WTC11 (cell line): ENCODE measurements at regions not wholly inside any gene's neighbourhood (a gene's known extent, or its start where the extent isn't known, plus 50 kb on each side); places are given as distances from the start of the nearest gene placed in this dataset.

ENCODE experiments used
- ATAC-seq: fragments of 200-7000 bp; cut with Tn5 transposase; 2 replicates; pipeline ENCODE4 v1.10.0; 2021; ENCODE audit warnings: mild to moderate bottlenecking, moderate library complexity
- CTCF ChIA-PET: fragments of 300-600 bp; sonication (Branson Sonifier 250); formaldehyde crosslinking; loops from one replicate; lab custom pipeline; 2021; ENCODE audit warnings: antibody characterized with exemption; lab: Charles Lee
- POLR2A ChIA-PET: fragments of 350-600 bp; sonication (Branson Sonifier 250); formaldehyde crosslinking; loops from one replicate; lab custom pipeline; 2021; ENCODE audit warnings: antibody characterized with exemption; lab: Charles Lee
- DNase-seq: peaks from one replicate; pipeline ENCODE4 v3.0.0; 2021; ENCODE audit warnings: low spot score
- H3K27ac Mint-ChIP-seq: 2 replicates; pipeline ENCODE4 v1.8.0; 2021; ENCODE audit warnings: mixed read lengths
- H3K27me3 Mint-ChIP-seq: 2 replicates; pipeline ENCODE4 v1.8.0; 2021; ENCODE audit warnings: low read depth, mild to moderate bottlenecking, moderate library complexity, mixed read lengths
- H3K36me3 Mint-ChIP-seq: 2 replicates; pipeline ENCODE4 v1.8.0; 2021; ENCODE audit warnings: mixed read lengths
- H3K4me1 Mint-ChIP-seq: 2 replicates; pipeline ENCODE4 v1.8.0; 2022; ENCODE audit warnings: mixed read lengths
- H3K4me3 Mint-ChIP-seq: 2 replicates; pipeline ENCODE4 v1.8.0; 2021; ENCODE audit warnings: mild to moderate bottlenecking, moderate library complexity, mixed read lengths
- H3K9me3 Mint-ChIP-seq: 2 replicates; pipeline ENCODE4 v1.8.0; 2021; ENCODE audit warnings: mixed read lengths
- ATF1 ChIP-seq: sonication (generic); formaldehyde crosslinking; IDR thresholded peaks from 2 replicates; pipeline ENCODE4 v1.8.1; 2023; ENCODE audit warnings: mild to moderate bottlenecking, moderate library complexity, missing genetic modification reagents
- CBFB ChIP-seq: sonication (generic); formaldehyde crosslinking; IDR thresholded peaks from 2 replicates; pipeline ENCODE4 v1.8.1; 2022; ENCODE audit warnings: mild to moderate bottlenecking, low read depth, missing genetic modification reagents
- CREB1 ChIP-seq: sonication (generic); formaldehyde crosslinking; IDR thresholded peaks from 2 replicates; pipeline ENCODE4 v1.8.0; 2023; ENCODE audit warnings: mild to moderate bottlenecking, missing genetic modification reagents
- EMX1 ChIP-seq: fragments of 250-450 bp; sonication (Bioruptor Pico); IDR thresholded peaks from 2 replicates; pipeline ENCODE4 v1.8.0; 2021; ENCODE audit warnings: mild to moderate bottlenecking
- GRHL2 ChIP-seq: fragments of 250-450 bp; sonication (Bioruptor Pico); IDR thresholded peaks from 2 replicates; pipeline ENCODE4 v1.8.0; 2022; ENCODE audit warnings: mild to moderate bottlenecking, moderate library complexity; ENCODE audit not compliant: insufficient replicate concordance, severe bottlenecking
- HMGA2 ChIP-seq: fragments of 250-450 bp; sonication (Bioruptor Pico); IDR thresholded peaks from 2 replicates; pipeline ENCODE4 v1.4.0; 2021; ENCODE audit warnings: mild to moderate bottlenecking, moderate library complexity
- HMGXB4 ChIP-seq: sonication (generic); formaldehyde crosslinking; IDR thresholded peaks from 2 replicates; pipeline ENCODE4 v1.8.1; 2023; ENCODE audit warnings: mild to moderate bottlenecking, moderate library complexity, missing genetic modification reagents
- KAT7 ChIP-seq: sonication (generic); formaldehyde crosslinking; IDR thresholded peaks from 2 replicates; pipeline ENCODE4 v1.8.1; 2023; ENCODE audit warnings: missing genetic modification reagents, mild to moderate bottlenecking, borderline replicate concordance
- MYBL2 ChIP-seq: sonication (generic); formaldehyde crosslinking; IDR thresholded peaks from 2 replicates; pipeline ENCODE4 v1.8.1; 2023; ENCODE audit warnings: mild to moderate bottlenecking, moderate library complexity, missing genetic modification reagents
- NFYB ChIP-seq: sonication (generic); formaldehyde crosslinking; conservative IDR thresholded peaks from 2 replicates; pipeline ENCODE4 v1.8.0; 2022; ENCODE audit warnings: low read depth, missing genetic modification reagents
- PREB ChIP-seq: sonication (generic); formaldehyde crosslinking; IDR thresholded peaks from 2 replicates; pipeline ENCODE4 v1.8.1; 2022; ENCODE audit warnings: mild to moderate bottlenecking, missing genetic modification reagents, moderate library complexity, borderline replicate concordance
- RELA ChIP-seq: sonication (generic); formaldehyde crosslinking; IDR thresholded peaks from 2 replicates; pipeline ENCODE4 v1.8.1; 2022; ENCODE audit warnings: missing genetic modification reagents, mild to moderate bottlenecking, borderline replicate concordance
- SMAD3 ChIP-seq: sonication (generic); formaldehyde crosslinking; IDR thresholded peaks from 2 replicates; pipeline ENCODE4 v1.8.0; 2022; ENCODE audit warnings: missing genetic modification reagents, mild to moderate bottlenecking, borderline replicate concordance
- STAT6 ChIP-seq: sonication (generic); formaldehyde crosslinking; conservative IDR thresholded peaks from 2 replicates; pipeline ENCODE4 v1.8.1; 2023; ENCODE audit warnings: mild to moderate bottlenecking, low read depth, missing genetic modification reagents, moderate library complexity
- TP53 ChIP-seq: sonication (generic); formaldehyde crosslinking; IDR thresholded peaks from 2 replicates; pipeline ENCODE4 v1.8.1; 2023; ENCODE audit warnings: mild to moderate bottlenecking, missing genetic modification reagents
- USF2 ChIP-seq: sonication (generic); formaldehyde crosslinking; IDR thresholded peaks from 2 replicates; pipeline ENCODE4 v1.8.1; 2023; ENCODE audit warnings: mild to moderate bottlenecking, missing genetic modification reagents, moderate library complexity
- ZNF121 ChIP-seq: sonication (generic); formaldehyde crosslinking; IDR thresholded peaks from 2 replicates; pipeline ENCODE4 v1.8.0; 2023; ENCODE audit warnings: missing genetic modification reagents
- ZNF263 ChIP-seq: sonication (generic); formaldehyde crosslinking; IDR thresholded peaks from 2 replicates; pipeline ENCODE4 v1.8.1; 2022; ENCODE audit warnings: low read depth, mild to moderate bottlenecking, moderate library complexity, missing genetic modification reagents
- ZNF396 ChIP-seq: fragments of 250-450 bp; sonication (Bioruptor Pico); IDR thresholded peaks from 2 replicates; pipeline ENCODE4 v1.8.0; 2021; ENCODE audit warnings: mild to moderate bottlenecking, moderate library complexity, borderline replicate concordance
- ZNF416 ChIP-seq: fragments of 250-450 bp; sonication (Bioruptor Pico); IDR thresholded peaks from 2 replicates; pipeline ENCODE4 v1.9.0; 2021; ENCODE audit warnings: mild to moderate bottlenecking, inconsistent platforms
- ZSCAN18 ChIP-seq: fragments of 250-450 bp; sonication (Bioruptor Pico); IDR thresholded peaks from 2 replicates; pipeline ENCODE4 v2.1.2; 2022; ENCODE audit warnings: mild to moderate bottlenecking, moderate library complexity
- TF ChIP-seq, protein P1 (sequence below): sonication (generic); formaldehyde crosslinking; IDR thresholded peaks from 2 replicates; pipeline ENCODE4 v1.8.1; 2022; ENCODE audit warnings: low read depth, missing genetic modification reagents, borderline replicate concordance
- TF ChIP-seq, protein P2 (sequence below): sonication (generic); formaldehyde crosslinking; IDR thresholded peaks from 2 replicates; pipeline ENCODE4 v1.8.0; 2023; ENCODE audit warnings: mild to moderate bottlenecking, missing genetic modification reagents

DNA sequence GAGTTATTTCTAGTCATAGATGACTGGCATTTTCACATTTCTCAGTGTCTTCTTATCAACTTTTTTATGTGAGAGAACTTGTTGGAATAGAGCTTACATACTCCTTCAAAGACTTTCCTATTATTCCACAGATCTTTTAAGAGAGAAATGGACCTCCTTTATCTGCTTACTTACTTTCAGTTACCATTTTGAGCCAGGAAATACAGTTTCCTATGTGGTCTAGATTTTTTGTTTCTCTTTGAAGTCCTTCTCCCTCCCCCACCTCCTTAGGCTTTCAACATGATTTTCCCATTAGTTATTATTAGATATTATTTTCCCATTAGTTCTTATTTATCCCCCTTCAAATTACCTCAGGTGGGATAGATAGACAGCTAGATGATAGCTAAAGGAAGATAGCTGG, 289.1 kb upstream of the ITGA1 start:
- ChIA-PET CTCF (no interaction called here), POLR2A (no interaction called here)
- TF ChIP-seq MYBL2 (no peak), EMX1 (CRISPR knock-in tag) (no peak), CBFB (no peak), RELA (CRISPR knock-in tag) (no peak), GRHL2 (no peak), ZSCAN18 (CRISPR knock-in tag) (no peak), PREB (CRISPR knock-in tag) (no peak)
- TF ChIP-seq, protein P1, sequence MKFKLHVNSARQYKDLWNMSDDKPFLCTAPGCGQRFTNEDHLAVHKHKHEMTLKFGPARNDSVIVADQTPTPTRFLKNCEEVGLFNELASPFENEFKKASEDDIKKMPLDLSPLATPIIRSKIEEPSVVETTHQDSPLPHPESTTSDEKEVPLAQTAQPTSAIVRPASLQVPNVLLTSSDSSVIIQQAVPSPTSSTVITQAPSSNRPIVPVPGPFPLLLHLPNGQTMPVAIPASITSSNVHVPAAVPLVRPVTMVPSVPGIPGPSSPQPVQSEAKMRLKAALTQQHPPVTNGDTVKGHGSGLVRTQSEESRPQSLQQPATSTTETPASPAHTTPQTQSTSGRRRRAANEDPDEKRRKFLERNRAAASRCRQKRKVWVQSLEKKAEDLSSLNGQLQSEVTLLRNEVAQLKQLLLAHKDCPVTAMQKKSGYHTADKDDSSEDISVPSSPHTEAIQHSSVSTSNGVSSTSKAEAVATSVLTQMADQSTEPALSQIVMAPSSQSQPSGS (CRISPR knock-in tag), result no peak
- Mint-ChIP-seq H3K9me3 (0 out of 2 replicates have a peak, but pooled peaks cover 5% of the 10 kb centered on the region), H3K27ac (no peak overlapping the region), H3K27me3 (no peaks in the 10 kb centered on the region), H3K4me3 (no peak overlapping the region), H3K4me1 (peaks cover 2% of the 10 kb centered on the region; the same call in 1 of the 2 replicates), H3K36me3 (no peaks in the 10 kb centered on the region)
- no peak for DNase-seq
- ATAC-seq, result no peak

GRCh38 chr5:52502460-52502999, 285.2 kb upstream of the ITGA1 start:
- ChIA-PET CTCF (no interaction called here), POLR2A (no interaction called here)
- TF ChIP-seq STAT6 (CRISPR knock-in tag) (no peak), ZNF263 (CRISPR knock-in tag) (no peak), ATF1 (no peak), HMGXB4 (no peak), TP53 (CRISPR knock-in tag) (no peak), SMAD3 (CRISPR knock-in tag) (no peak), NFYB (CRISPR knock-in tag) (no peak), HMGA2 (CRISPR knock-in tag) (no peak), ZNF396 (no peak), CREB1 (no peak), USF2 (CRISPR knock-in tag) (no peak), ZNF416 (CRISPR knock-in tag) (no peak), KAT7 (no peak), ZNF121 (CRISPR knock-in tag) (no peak)
- TF ChIP-seq, protein P2, sequence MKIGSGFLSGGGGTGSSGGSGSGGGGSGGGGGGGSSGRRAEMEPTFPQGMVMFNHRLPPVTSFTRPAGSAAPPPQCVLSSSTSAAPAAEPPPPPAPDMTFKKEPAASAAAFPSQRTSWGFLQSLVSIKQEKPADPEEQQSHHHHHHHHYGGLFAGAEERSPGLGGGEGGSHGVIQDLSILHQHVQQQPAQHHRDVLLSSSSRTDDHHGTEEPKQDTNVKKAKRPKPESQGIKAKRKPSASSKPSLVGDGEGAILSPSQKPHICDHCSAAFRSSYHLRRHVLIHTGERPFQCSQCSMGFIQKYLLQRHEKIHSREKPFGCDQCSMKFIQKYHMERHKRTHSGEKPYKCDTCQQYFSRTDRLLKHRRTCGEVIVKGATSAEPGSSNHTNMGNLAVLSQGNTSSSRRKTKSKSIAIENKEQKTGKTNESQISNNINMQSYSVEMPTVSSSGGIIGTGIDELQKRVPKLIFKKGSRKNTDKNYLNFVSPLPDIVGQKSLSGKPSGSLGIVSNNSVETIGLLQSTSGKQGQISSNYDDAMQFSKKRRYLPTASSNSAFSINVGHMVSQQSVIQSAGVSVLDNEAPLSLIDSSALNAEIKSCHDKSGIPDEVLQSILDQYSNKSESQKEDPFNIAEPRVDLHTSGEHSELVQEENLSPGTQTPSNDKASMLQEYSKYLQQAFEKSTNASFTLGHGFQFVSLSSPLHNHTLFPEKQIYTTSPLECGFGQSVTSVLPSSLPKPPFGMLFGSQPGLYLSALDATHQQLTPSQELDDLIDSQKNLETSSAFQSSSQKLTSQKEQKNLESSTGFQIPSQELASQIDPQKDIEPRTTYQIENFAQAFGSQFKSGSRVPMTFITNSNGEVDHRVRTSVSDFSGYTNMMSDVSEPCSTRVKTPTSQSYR (CRISPR knock-in tag), result no peak
- no peak overlapping the region for H3K4me3 Mint-ChIP-seq
- H3K27ac Mint-ChIP-seq, result no peak overlapping the region
- no peaks in the 10 kb centered on the region for H3K27me3 Mint-ChIP-seq
- ATAC-seq (no peak), DNase-seq (no peak)
- H3K36me3 Mint-ChIP-seq, result no peaks in the 10 kb centered on the region
- peaks cover 10% of the 10 kb centered on the region for H3K4me1 Mint-ChIP-seq
- H3K9me3 Mint-ChIP-seq, result no peaks in the 10 kb centered on the region
